Ovary (tissue), 7 donors: ENCODE measurements at regions not wholly inside any gene's neighbourhood (a gene's known extent, or its start where the extent isn't known, plus 50 kb on each side); places are given as distances from the start of the nearest gene placed in this dataset.
"Not testable (repeated sequence)": the region's sequence is repeated elsewhere in the genome, so short reads cannot be mapped to it uniquely, and the experiment has no call there.

Experiments used
- DNase-seq, 5 donors: peaks; one replicate each; pipeline ENCODE4 v3.0.0-alpha.2; 2019 to 2020
- H3K27ac ChIP-seq, 2 donors: fragments of 200-600 bp; one replicate each; pipeline versions ENCODE4 v1.5.1 to v1.8.0; 2019 to 2022
- H3K27me3 ChIP-seq: fragments of 200-600 bp; one replicate; pipeline ENCODE4 v1.8.0; 2022
- H3K36me3 ChIP-seq: fragments of 200-600 bp; sonication (generic); one replicate; pipeline ENCODE4 v1.5.1; 2019
- H3K4me1 ChIP-seq: one replicate; pipeline ENCODE4 v1.8.1; 2013; ENCODE audit warnings: mild to moderate bottlenecking, moderate library complexity; ENCODE audit not compliant: insufficient read depth
- H3K4me3 ChIP-seq: fragments of 200-600 bp; sonication (generic); one replicate; pipeline ENCODE4 v1.5.1; 2017
- H3K9me3 ChIP-seq, 2 donors: fragments of 200-600 bp in 1 of 2; sonication (generic) in 1 of 2; one replicate each; pipeline versions ENCODE4 v1.5.1 to v1.8.1; 2013 to 2019; ENCODE audit warnings: mild to moderate bottlenecking in 1 of 2, moderate library complexity in 1 of 2
- EP300 ChIP-seq: sonication (generic); formaldehyde crosslinking; IDR thresholded peaks from one replicate; pipeline ENCODE4 v1.6.1; 2017; ENCODE audit warnings: antibody characterized with exemption
- POLR2A ChIP-seq: fragments of 450-650 bp; IDR thresholded peaks from one replicate; pipeline ENCODE4 v1.6.1; 2017; ENCODE audit warnings: antibody characterized with exemption, mild to moderate bottlenecking, moderate library complexity
- WGBS, 3 donors: extraction: QIAGEN DNeasy Blood & Tissue Kit in 1 of 3; methylation state at CpG; one replicate each; pipeline versions ENCODE4 v1.1.5 to v1.1.7; 2013 to 2017; 5-methylcytosine and 5-hydroxymethylcytosine counted together
- intact Hi-C, 4 donors: fragments of 100-400 bp; cut with DNase I; formaldehyde crosslinking; loops; one replicate each; pipeline versions ENCODE4 v1.11.0 to v1.15.1; 2022 to 2023
- TF ChIP-seq, protein P1 (sequence below), 3 donors: fragments of 450-650 bp in 2 of 3; fragments of 200-600 bp in 1 of 3; IDR thresholded peaks; one replicate each; pipeline versions ENCODE4 v1.5.1 to v1.8.0; 2016 to 2022; ENCODE audit warnings: antibody characterized with exemption in 3 of 3, mild to moderate bottlenecking in 1 of 3
- donor health status: DM: no; HTN: no; CAD: no; lungs with moderate emphysema.
- donor health status: DM: no; HTN: no; CAD: no.
- donor health status: Bipolar disorder and iron deficiency.
- donor health status: DM: no; HTN: no; CAD: no.
- donor health status: DM: yes; HTN: yes; CAD: no.

- intact Hi-C loops, result no loop called here
- no peaks in the 10 kb centered on the region for H3K4me1 ChIP-seq
- H3K9me3 ChIP-seq, result peaks cover 0 to 1% of the 10 kb centered on the region in 2 donors
- no peaks in the 10 kb centered on the region for H3K36me3 ChIP-seq
- no peak overlapping the region for H3K4me3 ChIP-seq
- TF ChIP-seq, protein P1, sequence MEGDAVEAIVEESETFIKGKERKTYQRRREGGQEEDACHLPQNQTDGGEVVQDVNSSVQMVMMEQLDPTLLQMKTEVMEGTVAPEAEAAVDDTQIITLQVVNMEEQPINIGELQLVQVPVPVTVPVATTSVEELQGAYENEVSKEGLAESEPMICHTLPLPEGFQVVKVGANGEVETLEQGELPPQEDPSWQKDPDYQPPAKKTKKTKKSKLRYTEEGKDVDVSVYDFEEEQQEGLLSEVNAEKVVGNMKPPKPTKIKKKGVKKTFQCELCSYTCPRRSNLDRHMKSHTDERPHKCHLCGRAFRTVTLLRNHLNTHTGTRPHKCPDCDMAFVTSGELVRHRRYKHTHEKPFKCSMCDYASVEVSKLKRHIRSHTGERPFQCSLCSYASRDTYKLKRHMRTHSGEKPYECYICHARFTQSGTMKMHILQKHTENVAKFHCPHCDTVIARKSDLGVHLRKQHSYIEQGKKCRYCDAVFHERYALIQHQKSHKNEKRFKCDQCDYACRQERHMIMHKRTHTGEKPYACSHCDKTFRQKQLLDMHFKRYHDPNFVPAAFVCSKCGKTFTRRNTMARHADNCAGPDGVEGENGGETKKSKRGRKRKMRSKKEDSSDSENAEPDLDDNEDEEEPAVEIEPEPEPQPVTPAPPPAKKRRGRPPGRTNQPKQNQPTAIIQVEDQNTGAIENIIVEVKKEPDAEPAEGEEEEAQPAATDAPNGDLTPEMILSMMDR (IDR thresholded peaks at IDR 0.05), result no peak
- TF ChIP-seq POLR2A (no peak), EP300 (no peak)
- H3K27me3 ChIP-seq, result no peaks in the 10 kb centered on the region
- WGBS, 3 donors, result 82 to 85% (median 83%) methylated on average over 3 of the region's 3 CpGs
- DNase-seq, result no peak
- H3K27ac ChIP-seq, result no peak overlapping the region
These were observed 305.4 kb upstream of the IGF1R start for GRCh38 chr15:98342911-98343310.

DNA sequence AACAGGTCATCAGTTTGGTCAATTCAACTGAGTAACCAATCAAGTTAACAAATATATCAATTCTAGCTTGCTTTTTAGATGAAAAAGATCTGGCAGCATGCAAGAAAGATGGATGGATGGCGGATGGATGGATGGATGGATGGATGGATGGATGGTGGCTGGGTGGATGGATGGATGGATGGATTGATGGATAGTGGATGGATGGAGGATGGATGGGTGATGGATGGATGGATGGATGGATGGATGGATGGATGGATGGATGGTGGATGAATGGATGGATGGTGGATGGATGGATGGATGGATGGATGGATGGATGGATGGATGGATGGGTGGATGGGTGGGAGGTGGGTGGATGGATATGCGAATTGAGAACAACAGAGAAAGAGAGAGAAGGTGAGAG is 303.7 kb upstream of the IGF1R start:
- 66 to 88% (median 80%) methylated on average over 2 of the region's 2 CpGs for WGBS, 3 donors
- no peaks in the 10 kb centered on the region for H3K4me1 ChIP-seq
- H3K4me3 ChIP-seq, result no peak overlapping the region
- no peaks in the 10 kb centered on the region for H3K27me3 ChIP-seq
- no peak overlapping the region for H3K27ac ChIP-seq
- H3K36me3 ChIP-seq, result no peaks in the 10 kb centered on the region
- peaks cover 0 to 2% of the 10 kb centered on the region in 2 donors for H3K9me3 ChIP-seq
- TF ChIP-seq EP300 (no peak), POLR2A (no peak)
- TF ChIP-seq, protein P1 (IDR thresholded peaks at IDR 0.05), result no peak
- intact Hi-C loops, result no loop called here
- no peak for DNase-seq

GRCh38 chr15:98347001-98347400 is 301.3 kb upstream of the IGF1R start:
- Histone ChIP-seq H3K4me1 (no peaks in the 10 kb centered on the region), H3K27me3 (no peaks in the 10 kb centered on the region), H3K9me3 (peaks cover 0 to 2% of the 10 kb centered on the region in 2 donors), H3K36me3 (no peaks in the 10 kb centered on the region), H3K27ac (no peak overlapping the region), H3K4me3 (no peak overlapping the region)
- TF ChIP-seq EP300, result no peak
- no peak for TF ChIP-seq POLR2A
- TF ChIP-seq, protein P1 (IDR thresholded peaks at IDR 0.05), result no peak
- WGBS, 3 donors, result 39 to 52% (median 46%) methylated on average over 7 of the region's 7 CpGs
- intact Hi-C loops, result no loop called here
- no peak for DNase-seq

DNA sequence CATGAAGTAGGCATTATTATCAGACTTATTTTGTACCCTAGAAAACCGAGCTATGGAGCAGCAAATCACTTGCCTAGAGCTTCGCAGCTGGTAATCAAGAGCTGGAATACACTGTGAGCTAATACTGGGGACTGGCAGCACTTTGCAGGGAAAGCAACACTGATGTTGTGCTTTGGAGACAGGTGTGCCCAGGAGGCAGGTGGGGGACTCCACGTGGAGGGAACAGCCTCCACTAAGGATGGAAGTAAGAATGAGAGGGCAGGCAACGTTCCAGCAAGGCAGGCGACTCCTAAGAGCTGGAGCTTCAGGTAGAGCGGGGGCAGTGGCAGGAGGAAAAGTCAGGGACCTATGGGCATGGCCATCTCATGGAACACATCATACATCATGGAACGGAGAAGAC is 300.5 kb upstream of the IGF1R start:
- no peak for DNase-seq
- no peaks in the 10 kb centered on the region for H3K27me3 ChIP-seq
- H3K27ac ChIP-seq, result no peak overlapping the region
- H3K36me3 ChIP-seq, result no peaks in the 10 kb centered on the region
- no peaks in the 10 kb centered on the region for H3K4me1 ChIP-seq
- TF ChIP-seq, protein P1 (IDR thresholded peaks at IDR 0.05), result no peak
- no peak for TF ChIP-seq POLR2A
- no peak for TF ChIP-seq EP300
- H3K9me3 ChIP-seq, result peaks cover 0 to 2% of the 10 kb centered on the region in 2 donors
- no peak overlapping the region for H3K4me3 ChIP-seq
- intact Hi-C loops, result no loop called here
- WGBS, 3 donors, result 64 to 77% (median 71%) methylated on average over 7 of the region's 7 CpGs

DNA sequence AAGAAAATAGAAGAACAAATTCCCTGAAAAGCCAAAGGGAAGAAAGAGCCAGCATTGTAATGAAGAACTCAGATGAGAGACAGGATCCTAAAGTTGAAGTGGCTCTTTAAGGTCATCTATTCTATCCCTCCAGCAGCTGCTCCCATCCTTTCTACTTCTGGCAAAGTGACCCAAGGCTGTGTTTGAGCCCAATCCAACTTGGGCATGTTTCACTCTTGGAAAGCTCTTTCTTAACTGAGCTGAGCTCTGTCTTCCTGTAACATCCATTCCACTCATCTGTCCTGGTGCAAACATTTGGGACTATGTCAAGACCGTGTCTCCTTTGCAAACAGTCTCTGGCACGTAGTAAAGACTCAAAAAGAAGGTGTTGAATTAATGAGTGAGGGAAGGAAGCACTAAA is 298.1 kb upstream of the IGF1R start:
- Histone ChIP-seq H3K27me3 (no peaks in the 10 kb centered on the region), H3K4me3 (no peak overlapping the region), H3K9me3 (peaks cover 0 to 2% of the 10 kb centered on the region in 2 donors), H3K4me1 (no peaks in the 10 kb centered on the region), H3K36me3 (no peaks in the 10 kb centered on the region), H3K27ac (no peak overlapping the region)
- no peak for DNase-seq
- TF ChIP-seq EP300 (no peak), POLR2A (no peak)
- TF ChIP-seq, protein P1 (IDR thresholded peaks at IDR 0.05), result no peak
- WGBS, 3 donors, result 23 to 32% (median 28%) methylated on average over 2 of the region's 2 CpGs
- intact Hi-C loops, result no loop called here

- intact Hi-C loops, H3K4me1 ChIP-seq, H3K9me3 ChIP-seq, DNase-seq, H3K4me3 ChIP-seq, H3K36me3 ChIP-seq, H3K27me3 ChIP-seq, H3K27ac ChIP-seq: not testable (repeated sequence)
- WGBS, 3 donors, result 89 to 92% (median 89%) methylated on average over 5 of the region's 5 CpGs
These were observed 290.1 kb upstream of the IGF1R start for GRCh38 chr15:98358274-98358673.
